ENCODE measurements at regions not wholly inside any gene's neighbourhood (a gene's known extent, or its start where the extent isn't known, plus 50 kb on each side); places are given as distances from the start of the nearest gene placed in this dataset.

GRCh38 chr20:6440443-6440799 is 317.6 kb upstream of the FERMT1 start:
- TF ChIP-seq REST (IDR thresholded peaks at IDR 0.05; ENCODE audit: insufficient read depth in 1 of 2, low read depth in 2 of 2, low read length in 2 of 2) = no peak
- TF ChIP-seq SIN3A (IDR thresholded peaks at IDR 0.05; ENCODE audit: borderline replicate concordance, insufficient read depth, low read length) = no peak

- TF ChIP-seq SIN3A (IDR thresholded peaks at IDR 0.05; ENCODE audit: borderline replicate concordance, insufficient read depth, low read length) (no peak), FOXP2 (optimal IDR thresholded peaks at IDR 0.05; ENCODE audit: borderline replicate concordance, extremely low read depth, extremely low read length, insufficient read depth) (no peak)
Measured at GRCh38 chr20:6439737-6440442, 317.1 kb upstream of the FERMT1 start.

GRCh38 chr20:6434131-6434530 is 311.3 kb upstream of the FERMT1 start:
- TF ChIP-seq SIN3A (IDR thresholded peaks at IDR 0.05; ENCODE audit: borderline replicate concordance, insufficient read depth, low read length) = no peak
- TF ChIP-seq TAF1 (IDR thresholded peaks at IDR 0.05; ENCODE audit: borderline replicate concordance, insufficient read depth, low read length) = no peak
- no peak for TF ChIP-seq FOXP2 (optimal IDR thresholded peaks at IDR 0.05; ENCODE audit: borderline replicate concordance, extremely low read depth, extremely low read length, insufficient read depth)
- TF ChIP-seq REST (IDR thresholded peaks at IDR 0.05; ENCODE audit: insufficient read depth in 1 of 2, low read depth in 2 of 2, low read length in 2 of 2) = no peak
- no peak for TF ChIP-seq POLR2AphosphoS5 (IDR thresholded peaks at IDR 0.05; ENCODE audit: low read depth, low read length)

- TF ChIP-seq FOXP2 (optimal IDR thresholded peaks at IDR 0.05; ENCODE audit: borderline replicate concordance, extremely low read depth, extremely low read length, insufficient read depth) = no peak
- TF ChIP-seq REST (IDR thresholded peaks at IDR 0.05; ENCODE audit: insufficient read depth in 1 of 2, low read depth in 2 of 2, low read length in 2 of 2) = no peak
- TF ChIP-seq SIN3A (IDR thresholded peaks at IDR 0.05; ENCODE audit: borderline replicate concordance, insufficient read depth, low read length) = no peak
- TF ChIP-seq POLR2AphosphoS5 (IDR thresholded peaks at IDR 0.05; ENCODE audit: low read depth, low read length) = no peak
- TF ChIP-seq TAF1 (IDR thresholded peaks at IDR 0.05; ENCODE audit: borderline replicate concordance, insufficient read depth, low read length) = no peak
Measured at GRCh38 chr20:6430381-6430780, 307.6 kb upstream of the FERMT1 start.

- no peak for TF ChIP-seq POLR2AphosphoS5 (IDR thresholded peaks at IDR 0.05; ENCODE audit: low read depth, low read length)
- no peak for TF ChIP-seq REST (IDR thresholded peaks at IDR 0.05; ENCODE audit: insufficient read depth in 1 of 2, low read depth in 2 of 2, low read length in 2 of 2)
- TF ChIP-seq FOXP2 (optimal IDR thresholded peaks at IDR 0.05; ENCODE audit: borderline replicate concordance, extremely low read depth, extremely low read length, insufficient read depth) = no peak
- TF ChIP-seq TAF1 (IDR thresholded peaks at IDR 0.05; ENCODE audit: borderline replicate concordance, insufficient read depth, low read length) = no peak
- TF ChIP-seq SIN3A (IDR thresholded peaks at IDR 0.05; ENCODE audit: borderline replicate concordance, insufficient read depth, low read length) = no peak
Measured at GRCh38 chr20:6426287-6426891, 303.6 kb upstream of the FERMT1 start.

All from PFSK-1 (cell line).